HEK293 (cell line): ENCODE measurements at regions not wholly inside any gene's neighbourhood (a gene's known extent, or its start where the extent isn't known, plus 50 kb on each side); places are given as distances from the start of the nearest gene placed in this dataset.

Experiments used
- CTCF ChIA-PET: fragments of 350-600 bp; formaldehyde crosslinking; extraction: SDS; loops from one replicate; lab custom pipeline; 2021; ENCODE audit warnings: antibody characterized with exemption; lab: Yijun Ruan, JAX
- POLR2A ChIA-PET: fragments of 300-600 bp; formaldehyde crosslinking; extraction: SDS; loops from one replicate; lab custom pipeline; 2020; ENCODE audit warnings: antibody characterized with exemption, inconsistent platforms; lab: Yijun Ruan, JAX
- H3K27ac ChIP-seq: fragments of 200-500 bp; sonication (Bioruptor generic); 2 replicates; pipeline ENCODE4 v1.5.1; 2014; ENCODE audit warnings: low read depth, low read length, control low read depth, inconsistent platforms; ENCODE audit errors: extremely low read depth
- H3K36me3 ChIP-seq, 2 experiments: fragments of 200-500 bp in 1 of 2; sonication (Bioruptor generic) in 1 of 2; 1 replicate in 1 of 2; 2 replicates in 1 of 2; pipeline ENCODE4 v1.5.1; 2014 to 2017; ENCODE audit warnings: inconsistent platforms in 2 of 2, low read length in 2 of 2; ENCODE audit not compliant: control insufficient read depth in 2 of 2, insufficient read depth in 1 of 2
- H3K4me1 ChIP-seq: fragments of 200-500 bp; sonication (Bioruptor generic); 2 replicates; pipeline ENCODE4 v1.5.1; 2014; ENCODE audit warnings: mild to moderate bottlenecking, low read length, inconsistent platforms; ENCODE audit not compliant: control insufficient read depth, insufficient read depth
- H3K4me3 ChIP-seq: 2 replicates; pipeline ENCODE4 v1.5.1; 2011; ENCODE audit warnings: low read depth, mild to moderate bottlenecking, control low read depth, low read length, moderate library complexity
- H3K9me3 ChIP-seq: fragments of 200-500 bp; sonication (Bioruptor generic); 2 replicates; pipeline ENCODE4 v1.5.1; 2014; ENCODE audit warnings: low read depth, low read length, inconsistent platforms; ENCODE audit not compliant: control insufficient read depth, insufficient read depth
- FEZF1 ChIP-seq: fragments of 450-650 bp; formaldehyde crosslinking; IDR thresholded peaks from 2 replicates; pipeline ENCODE4 v1.5.1; 2016; ENCODE audit warnings: missing biosample characterization, missing genetic modification characterization
- GLI2 ChIP-seq: fragments of 450-650 bp; formaldehyde crosslinking; IDR thresholded peaks from 2 replicates; pipeline ENCODE4; 2017; ENCODE audit warnings: missing biosample characterization, missing genetic modification characterization, low read depth, borderline replicate concordance
- GLI4 ChIP-seq: fragments of 450-650 bp; formaldehyde crosslinking; IDR thresholded peaks from 2 replicates; pipeline ENCODE4 v1.5.1; 2016; ENCODE audit warnings: missing biosample characterization, missing genetic modification characterization
- KLF10 ChIP-seq: fragments of 450-650 bp; IDR thresholded peaks from 2 replicates; pipeline ENCODE4 v1.5.1; 2018; ENCODE audit warnings: missing biosample characterization, mild to moderate bottlenecking, missing genetic modification characterization
- KLF8 ChIP-seq: fragments of 450-650 bp; formaldehyde crosslinking; IDR thresholded peaks from 2 replicates; pipeline ENCODE4 v1.5.1; 2016; ENCODE audit warnings: missing biosample characterization, missing genetic modification characterization
- MZF1 ChIP-seq: fragments of 450-650 bp; formaldehyde crosslinking; IDR thresholded peaks from 2 replicates; pipeline ENCODE4 v1.5.1; 2017; ENCODE audit warnings: missing biosample characterization, missing genetic modification characterization, borderline replicate concordance
- ZBTB21 ChIP-seq: fragments of 450-650 bp; formaldehyde crosslinking; IDR thresholded peaks from 2 replicates; pipeline ENCODE4 v1.5.1; 2017; ENCODE audit warnings: missing biosample characterization, missing genetic modification characterization
- ZEB2 ChIP-seq: fragments of 450-650 bp; formaldehyde crosslinking; IDR thresholded peaks from 2 replicates; pipeline ENCODE4 v1.5.1; 2016; ENCODE audit warnings: missing biosample characterization, missing genetic modification characterization
- ZFHX2 ChIP-seq: fragments of 450-650 bp; formaldehyde crosslinking; conservative IDR thresholded peaks from 2 replicates; pipeline ENCODE4 v1.5.1; 2016; ENCODE audit warnings: missing biosample characterization, missing genetic modification characterization
- ZIC2 ChIP-seq: fragments of 450-650 bp; formaldehyde crosslinking; IDR thresholded peaks from 2 replicates; pipeline ENCODE4 v1.5.1; 2016; ENCODE audit warnings: missing biosample characterization, missing genetic modification characterization
- ZNF16 ChIP-seq: fragments of 450-650 bp; formaldehyde crosslinking; IDR thresholded peaks from 2 replicates; pipeline ENCODE4 v1.5.1; 2016; ENCODE audit warnings: low read depth, missing biosample characterization, missing genetic modification characterization
- ZNF335 ChIP-seq: fragments of 450-650 bp; formaldehyde crosslinking; conservative IDR thresholded peaks from 2 replicates; pipeline ENCODE4 v1.5.1; 2016; ENCODE audit warnings: missing biosample characterization, missing genetic modification characterization
- ZNF501 ChIP-seq: fragments of 450-650 bp; formaldehyde crosslinking; IDR thresholded peaks from 2 replicates; pipeline ENCODE4 v1.5.1; 2016; ENCODE audit warnings: missing biosample characterization, missing genetic modification characterization
- ZNF544 ChIP-seq: fragments of 450-650 bp; formaldehyde crosslinking; IDR thresholded peaks from 2 replicates; pipeline ENCODE4 v1.5.0; 2017; ENCODE audit warnings: missing biosample characterization, missing genetic modification characterization
- ZNF658 ChIP-seq: fragments of 450-650 bp; formaldehyde crosslinking; IDR thresholded peaks from 2 replicates; pipeline ENCODE4; 2016; ENCODE audit warnings: missing biosample characterization, missing genetic modification characterization
- ZNF777 ChIP-seq: fragments of 450-650 bp; formaldehyde crosslinking; IDR thresholded peaks from 2 replicates; pipeline ENCODE4 v1.5.1; 2017; ENCODE audit warnings: missing biosample characterization, missing genetic modification characterization, borderline replicate concordance
- ZNF791 ChIP-seq: fragments of 450-650 bp; formaldehyde crosslinking; IDR thresholded peaks from 2 replicates; pipeline ENCODE4 v1.5.1; 2016; ENCODE audit warnings: missing biosample characterization, missing genetic modification characterization
- ZSCAN23 ChIP-seq: fragments of 450-650 bp; formaldehyde crosslinking; IDR thresholded peaks from 2 replicates; pipeline ENCODE4 v1.5.1; 2016; ENCODE audit warnings: missing biosample characterization, missing genetic modification characterization
- TF ChIP-seq, protein P1 (sequence below): fragments of 450-650 bp; formaldehyde crosslinking; IDR thresholded peaks from 2 replicates; pipeline ENCODE4 v1.5.1; 2016; ENCODE audit warnings: missing biosample characterization, missing genetic modification characterization, borderline replicate concordance
- TF ChIP-seq, protein P2 (sequence below): fragments of 450-650 bp; formaldehyde crosslinking; IDR thresholded peaks from 2 replicates; pipeline ENCODE4 v1.5.1; 2016; ENCODE audit warnings: missing biosample characterization, missing genetic modification characterization
- TF ChIP-seq, protein P3 (sequence below): fragments of 450-650 bp; formaldehyde crosslinking; IDR thresholded peaks from 2 replicates; pipeline ENCODE4 v1.5.1; 2016; ENCODE audit warnings: missing biosample characterization, missing genetic modification characterization
- TF ChIP-seq, protein P4 (sequence below): fragments of 450-650 bp; formaldehyde crosslinking; IDR thresholded peaks from 2 replicates; pipeline ENCODE4; 2016; ENCODE audit warnings: missing biosample characterization, missing genetic modification characterization
- TF ChIP-seq, protein P5 (sequence below): fragments of 450-650 bp; formaldehyde crosslinking; IDR thresholded peaks from 2 replicates; pipeline ENCODE4 v1.5.1; 2017; ENCODE audit warnings: missing biosample characterization, missing genetic modification characterization
- TF ChIP-seq, protein P6 (sequence below): sonication (generic); formaldehyde crosslinking; IDR thresholded peaks from 2 replicates; pipeline ENCODE4 v1.8.1; 2022; ENCODE audit warnings: mild to moderate bottlenecking, moderate library complexity, missing genetic modification reagents

DNA sequence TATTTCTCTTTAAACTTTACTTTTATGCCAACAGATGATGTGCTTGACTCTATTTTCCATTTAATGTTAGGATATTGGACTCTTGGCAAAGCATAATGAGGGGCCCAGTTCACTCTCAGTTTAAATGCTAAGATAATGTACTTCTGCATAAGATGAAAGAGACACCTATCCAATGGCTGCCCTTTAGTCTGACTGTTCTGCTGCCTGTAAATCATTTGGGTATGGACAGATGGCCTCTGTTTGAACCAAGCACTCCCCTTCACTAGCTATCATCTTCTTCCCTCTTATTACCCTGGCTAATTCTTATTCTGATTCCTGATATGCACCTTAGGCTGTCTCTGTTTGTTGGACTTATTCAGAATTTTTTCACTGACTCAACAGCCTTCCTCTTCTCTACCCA, 72.1 kb downstream of the SEM1 start (continued):
- TF ChIP-seq, protein P1, sequence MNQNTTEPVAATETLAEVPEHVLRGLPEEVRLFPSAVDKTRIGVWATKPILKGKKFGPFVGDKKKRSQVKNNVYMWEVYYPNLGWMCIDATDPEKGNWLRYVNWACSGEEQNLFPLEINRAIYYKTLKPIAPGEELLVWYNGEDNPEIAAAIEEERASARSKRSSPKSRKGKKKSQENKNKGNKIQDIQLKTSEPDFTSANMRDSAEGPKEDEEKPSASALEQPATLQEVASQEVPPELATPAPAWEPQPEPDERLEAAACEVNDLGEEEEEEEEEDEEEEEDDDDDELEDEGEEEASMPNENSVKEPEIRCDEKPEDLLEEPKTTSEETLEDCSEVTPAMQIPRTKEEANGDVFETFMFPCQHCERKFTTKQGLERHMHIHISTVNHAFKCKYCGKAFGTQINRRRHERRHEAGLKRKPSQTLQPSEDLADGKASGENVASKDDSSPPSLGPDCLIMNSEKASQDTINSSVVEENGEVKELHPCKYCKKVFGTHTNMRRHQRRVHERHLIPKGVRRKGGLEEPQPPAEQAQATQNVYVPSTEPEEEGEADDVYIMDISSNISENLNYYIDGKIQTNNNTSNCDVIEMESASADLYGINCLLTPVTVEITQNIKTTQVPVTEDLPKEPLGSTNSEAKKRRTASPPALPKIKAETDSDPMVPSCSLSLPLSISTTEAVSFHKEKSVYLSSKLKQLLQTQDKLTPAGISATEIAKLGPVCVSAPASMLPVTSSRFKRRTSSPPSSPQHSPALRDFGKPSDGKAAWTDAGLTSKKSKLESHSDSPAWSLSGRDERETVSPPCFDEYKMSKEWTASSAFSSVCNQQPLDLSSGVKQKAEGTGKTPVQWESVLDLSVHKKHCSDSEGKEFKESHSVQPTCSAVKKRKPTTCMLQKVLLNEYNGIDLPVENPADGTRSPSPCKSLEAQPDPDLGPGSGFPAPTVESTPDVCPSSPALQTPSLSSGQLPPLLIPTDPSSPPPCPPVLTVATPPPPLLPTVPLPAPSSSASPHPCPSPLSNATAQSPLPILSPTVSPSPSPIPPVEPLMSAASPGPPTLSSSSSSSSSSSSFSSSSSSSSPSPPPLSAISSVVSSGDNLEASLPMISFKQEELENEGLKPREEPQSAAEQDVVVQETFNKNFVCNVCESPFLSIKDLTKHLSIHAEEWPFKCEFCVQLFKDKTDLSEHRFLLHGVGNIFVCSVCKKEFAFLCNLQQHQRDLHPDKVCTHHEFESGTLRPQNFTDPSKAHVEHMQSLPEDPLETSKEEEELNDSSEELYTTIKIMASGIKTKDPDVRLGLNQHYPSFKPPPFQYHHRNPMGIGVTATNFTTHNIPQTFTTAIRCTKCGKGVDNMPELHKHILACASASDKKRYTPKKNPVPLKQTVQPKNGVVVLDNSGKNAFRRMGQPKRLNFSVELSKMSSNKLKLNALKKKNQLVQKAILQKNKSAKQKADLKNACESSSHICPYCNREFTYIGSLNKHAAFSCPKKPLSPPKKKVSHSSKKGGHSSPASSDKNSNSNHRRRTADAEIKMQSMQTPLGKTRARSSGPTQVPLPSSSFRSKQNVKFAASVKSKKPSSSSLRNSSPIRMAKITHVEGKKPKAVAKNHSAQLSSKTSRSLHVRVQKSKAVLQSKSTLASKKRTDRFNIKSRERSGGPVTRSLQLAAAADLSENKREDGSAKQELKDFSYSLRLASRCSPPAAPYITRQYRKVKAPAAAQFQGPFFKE (tag by site-specific recombination), result no peak
- TF ChIP-seq ZSCAN23 (tag by site-specific recombination), result no peak
- no peak for TF ChIP-seq MZF1 (tag by site-specific recombination)
- TF ChIP-seq, protein P2, sequence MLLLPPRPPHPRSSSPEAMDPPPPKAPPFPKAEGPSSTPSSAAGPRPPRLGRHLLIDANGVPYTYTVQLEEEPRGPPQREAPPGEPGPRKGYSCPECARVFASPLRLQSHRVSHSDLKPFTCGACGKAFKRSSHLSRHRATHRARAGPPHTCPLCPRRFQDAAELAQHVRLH, result no peak
- TF ChIP-seq, protein P3, sequence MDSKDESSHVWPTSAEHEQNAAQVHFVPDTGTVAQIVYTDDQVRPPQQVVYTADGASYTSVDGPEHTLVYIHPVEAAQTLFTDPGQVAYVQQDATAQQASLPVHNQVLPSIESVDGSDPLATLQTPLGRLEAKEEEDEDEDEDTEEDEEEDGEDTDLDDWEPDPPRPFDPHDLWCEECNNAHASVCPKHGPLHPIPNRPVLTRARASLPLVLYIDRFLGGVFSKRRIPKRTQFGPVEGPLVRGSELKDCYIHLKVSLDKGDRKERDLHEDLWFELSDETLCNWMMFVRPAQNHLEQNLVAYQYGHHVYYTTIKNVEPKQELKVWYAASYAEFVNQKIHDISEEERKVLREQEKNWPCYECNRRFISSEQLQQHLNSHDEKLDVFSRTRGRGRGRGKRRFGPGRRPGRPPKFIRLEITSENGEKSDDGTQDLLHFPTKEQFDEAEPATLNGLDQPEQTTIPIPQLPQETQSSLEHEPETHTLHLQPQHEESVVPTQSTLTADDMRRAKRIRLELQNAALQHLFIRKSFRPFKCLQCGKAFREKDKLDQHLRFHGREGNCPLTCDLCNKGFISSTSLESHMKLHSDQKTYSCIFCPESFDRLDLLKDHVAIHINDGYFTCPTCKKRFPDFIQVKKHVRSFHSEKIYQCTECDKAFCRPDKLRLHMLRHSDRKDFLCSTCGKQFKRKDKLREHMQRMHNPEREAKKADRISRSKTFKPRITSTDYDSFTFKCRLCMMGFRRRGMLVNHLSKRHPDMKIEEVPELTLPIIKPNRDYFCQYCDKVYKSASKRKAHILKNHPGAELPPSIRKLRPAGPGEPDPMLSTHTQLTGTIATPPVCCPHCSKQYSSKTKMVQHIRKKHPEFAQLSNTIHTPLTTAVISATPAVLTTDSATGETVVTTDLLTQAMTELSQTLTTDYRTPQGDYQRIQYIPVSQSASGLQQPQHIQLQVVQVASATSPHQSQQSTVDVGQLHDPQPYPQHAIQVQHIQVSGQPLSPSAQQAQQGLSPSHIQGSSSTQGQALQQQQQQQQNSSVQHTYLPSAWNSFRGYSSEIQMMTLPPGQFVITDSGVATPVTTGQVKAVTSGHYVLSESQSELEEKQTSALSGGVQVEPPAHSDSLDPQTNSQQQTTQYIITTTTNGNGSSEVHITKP (tag by site-specific recombination), result no peak
- no peak for TF ChIP-seq ZEB2 (tag by site-specific recombination)
- TF ChIP-seq ZNF501 (tag by site-specific recombination), result no peak

DNA sequence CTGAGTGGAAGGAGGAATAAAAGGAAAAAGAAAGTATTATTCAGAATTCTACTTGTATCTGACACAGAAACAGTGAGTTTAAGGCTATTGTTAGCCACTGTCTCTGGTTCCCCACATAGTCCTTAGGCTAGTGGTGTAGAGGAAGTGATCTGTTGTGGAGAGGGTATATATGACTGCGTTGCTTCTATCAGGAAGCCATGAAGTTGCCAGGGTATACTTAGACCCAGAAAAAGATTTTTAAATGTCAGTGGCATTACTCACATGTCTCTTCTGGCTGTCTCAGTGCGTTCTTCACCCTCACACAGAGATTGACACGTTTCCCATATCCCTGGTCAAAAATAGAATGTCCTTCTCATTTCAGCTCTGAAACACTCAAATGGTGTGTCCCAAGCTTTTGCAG, 72.7 kb downstream of the SEM1 start:
- CTCF ChIA-PET, result no interaction called here
- POLR2A ChIA-PET, result no interaction called here
- H3K27ac ChIP-seq, result no peak overlapping the region
- H3K36me3 ChIP-seq, result no peaks in the 10 kb centered on the region
- H3K4me1 ChIP-seq, result peaks cover 9% of the 10 kb centered on the region; the same call in 1 of the 2 replicates
- no peak overlapping the region for H3K4me3 ChIP-seq
- TF ChIP-seq ZFHX2 (tag by site-specific recombination), result no peak
- no peak for TF ChIP-seq FEZF1 (tag by site-specific recombination)
- TF ChIP-seq, protein P4, sequence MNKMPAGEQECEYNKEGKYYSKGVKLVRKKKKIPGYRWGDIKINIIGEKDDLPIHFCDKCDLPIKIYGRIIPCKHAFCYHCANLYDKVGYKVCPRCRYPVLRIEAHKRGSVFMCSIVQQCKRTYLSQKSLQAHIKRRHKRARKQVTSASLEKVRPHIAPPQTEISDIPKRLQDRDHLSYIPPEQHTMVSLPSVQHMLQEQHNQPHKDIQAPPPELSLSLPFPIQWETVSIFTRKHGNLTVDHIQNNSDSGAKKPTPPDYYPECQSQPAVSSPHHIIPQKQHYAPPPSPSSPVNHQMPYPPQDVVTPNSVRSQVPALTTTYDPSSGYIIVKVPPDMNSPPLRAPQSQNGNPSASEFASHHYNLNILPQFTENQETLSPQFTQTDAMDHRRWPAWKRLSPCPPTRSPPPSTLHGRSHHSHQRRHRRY (tag by site-specific recombination), result no peak
- no peak for TF ChIP-seq ZNF658
- TF ChIP-seq, protein P5, sequence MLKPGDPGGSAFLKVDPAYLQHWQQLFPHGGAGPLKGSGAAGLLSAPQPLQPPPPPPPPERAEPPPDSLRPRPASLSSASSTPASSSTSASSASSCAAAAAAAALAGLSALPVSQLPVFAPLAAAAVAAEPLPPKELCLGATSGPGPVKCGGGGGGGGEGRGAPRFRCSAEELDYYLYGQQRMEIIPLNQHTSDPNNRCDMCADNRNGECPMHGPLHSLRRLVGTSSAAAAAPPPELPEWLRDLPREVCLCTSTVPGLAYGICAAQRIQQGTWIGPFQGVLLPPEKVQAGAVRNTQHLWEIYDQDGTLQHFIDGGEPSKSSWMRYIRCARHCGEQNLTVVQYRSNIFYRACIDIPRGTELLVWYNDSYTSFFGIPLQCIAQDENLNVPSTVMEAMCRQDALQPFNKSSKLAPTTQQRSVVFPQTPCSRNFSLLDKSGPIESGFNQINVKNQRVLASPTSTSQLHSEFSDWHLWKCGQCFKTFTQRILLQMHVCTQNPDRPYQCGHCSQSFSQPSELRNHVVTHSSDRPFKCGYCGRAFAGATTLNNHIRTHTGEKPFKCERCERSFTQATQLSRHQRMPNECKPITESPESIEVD (tag by site-specific recombination), result no peak
- no peak for TF ChIP-seq ZIC2 (tag by site-specific recombination)
- no peak for TF ChIP-seq ZBTB21
- TF ChIP-seq GLI4 (tag by site-specific recombination), result no peak
- no peak for TF ChIP-seq ZNF335 (tag by site-specific recombination)
- TF ChIP-seq ZNF16 (tag by site-specific recombination), result no peak
- no peak for TF ChIP-seq ZNF777 (tag by site-specific recombination)
- TF ChIP-seq ZNF544 (tag by site-specific recombination), result no peak
- no peak for TF ChIP-seq ZNF791 (tag by site-specific recombination)
- TF ChIP-seq KLF10 (tag by site-specific recombination), result no peak
- TF ChIP-seq, protein P6, sequence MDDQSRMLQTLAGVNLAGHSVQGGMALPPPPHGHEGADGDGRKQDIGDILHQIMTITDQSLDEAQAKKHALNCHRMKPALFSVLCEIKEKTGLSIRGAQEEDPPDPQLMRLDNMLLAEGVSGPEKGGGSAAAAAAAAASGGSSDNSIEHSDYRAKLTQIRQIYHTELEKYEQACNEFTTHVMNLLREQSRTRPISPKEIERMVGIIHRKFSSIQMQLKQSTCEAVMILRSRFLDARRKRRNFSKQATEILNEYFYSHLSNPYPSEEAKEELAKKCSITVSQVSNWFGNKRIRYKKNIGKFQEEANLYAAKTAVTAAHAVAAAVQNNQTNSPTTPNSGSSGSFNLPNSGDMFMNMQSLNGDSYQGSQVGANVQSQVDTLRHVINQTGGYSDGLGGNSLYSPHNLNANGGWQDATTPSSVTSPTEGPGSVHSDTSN (CRISPR knock-in tag), result no peak
- no peak for TF ChIP-seq GLI2
- no peak for TF ChIP-seq KLF8 (tag by site-specific recombination)
- TF ChIP-seq, all 188 proteins: peak for 0
- H3K9me3 ChIP-seq, result no peaks in the 10 kb centered on the region
